IMR-90 (cell line): ENCODE measurements at regions not wholly inside any gene's neighbourhood (a gene's known extent, or its start where the extent isn't known, plus 50 kb on each side); places are given as distances from the start of the nearest gene placed in this dataset.

Experiments used
- ATAC-seq: fragments of 200-7000 bp; cut with Tn5 transposase; 2 replicates; pipeline ENCODE4 v1.9.1; 2020; ENCODE audit warnings: low read depth, mild to moderate bottlenecking, moderate library complexity
- BruUV-seq: library from RNA; stranded (reverse); fragments of 400-500 nt; replicated peaks from 2 replicates; lab custom pipeline; 2021; lab: Mats Ljungman, UMichigan
- CTCF ChIA-PET: fragments of 300-600 bp; formaldehyde crosslinking; extraction: SDS; loops from one replicate; lab custom pipeline; 2021; ENCODE audit warnings: antibody characterized with exemption; lab: Yijun Ruan, JAX
- POLR2A ChIA-PET: fragments of 300-600 bp; sonication (Branson Sonifier 250); formaldehyde crosslinking; loops from one replicate; lab custom pipeline; 2022; ENCODE audit warnings: antibody characterized with exemption; ENCODE audit not compliant: unreplicated experiment; lab: Charles Lee
- DNase-seq: peaks from one replicate; pipeline ENCODE4 v3.0.0; 2013
- H2AFZ ChIP-seq: replicated peaks from 2 replicates; pipeline ENCODE3; 2013; ENCODE audit warnings: low read length, mild to moderate bottlenecking; ENCODE audit not compliant: poor library complexity
- H2AK5ac ChIP-seq: 2 replicates; pipeline ENCODE4 v1.6.1; 2013; ENCODE audit warnings: low read depth, low read length, inconsistent platforms
- H2AK9ac ChIP-seq: replicated peaks from 2 replicates; pipeline ENCODE3; 2013; ENCODE audit warnings: mild to moderate bottlenecking, low read depth, low read length, moderate library complexity; ENCODE audit not compliant: poor library complexity
- H2BK120ac ChIP-seq: 2 replicates; pipeline ENCODE4 v1.6.1; 2013; ENCODE audit warnings: low read depth, low read length, inconsistent platforms
- H2BK15ac ChIP-seq: 3 replicates; pipeline ENCODE4 v1.6.1; 2013; ENCODE audit warnings: low read depth, low read length, inconsistent platforms
- H2BK20ac ChIP-seq: 2 replicates; pipeline ENCODE4 v1.6.1; 2013; ENCODE audit warnings: low read depth, mild to moderate bottlenecking, inconsistent platforms, low read length, moderate library complexity
- H2BK5ac ChIP-seq: 2 replicates; pipeline ENCODE4 v1.6.1; 2013; ENCODE audit warnings: mild to moderate bottlenecking, low read depth, low read length, inconsistent platforms; ENCODE audit not compliant: poor library complexity, severe bottlenecking
- H3K14ac ChIP-seq: replicated peaks from 2 replicates; pipeline ENCODE4 v1.6.1; 2013; ENCODE audit warnings: low read depth, low read length, inconsistent platforms
- H3K18ac ChIP-seq: 2 replicates; pipeline ENCODE4 v1.6.1; 2013; ENCODE audit warnings: low read depth, low read length, control low read depth
- H3K23ac ChIP-seq: 2 replicates; pipeline ENCODE4 v1.6.1; 2013; ENCODE audit warnings: low read depth, low read length, inconsistent platforms
- H3K27ac ChIP-seq: 2 replicates; pipeline ENCODE4 v1.5.1; 2013; ENCODE audit warnings: mild to moderate bottlenecking, control low read depth, low read length; ENCODE audit not compliant: insufficient read depth
- H3K27me3 ChIP-seq: 2 replicates; pipeline ENCODE4 v1.6.1; 2013; ENCODE audit warnings: low read length; ENCODE audit not compliant: control insufficient read depth, insufficient read depth
- H3K36me3 ChIP-seq: 2 replicates; pipeline ENCODE4 v1.6.1; 2013; ENCODE audit warnings: low read length, mixed read lengths; ENCODE audit not compliant: control insufficient read depth, insufficient read depth
- H3K4ac ChIP-seq: 2 replicates; pipeline ENCODE4 v1.6.1; 2013; ENCODE audit warnings: low read depth, low read length, inconsistent platforms
- H3K4me1 ChIP-seq: 2 replicates; pipeline ENCODE4 v1.6.1; 2013; ENCODE audit warnings: low read length, mixed read lengths; ENCODE audit not compliant: control insufficient read depth, insufficient read depth
- H3K4me2 ChIP-seq: 2 replicates; pipeline ENCODE4 v1.6.1; 2013; ENCODE audit warnings: low read depth, mild to moderate bottlenecking, control low read depth, low read length, moderate library complexity
- H3K4me3 ChIP-seq: 2 replicates; pipeline ENCODE4 v1.5.1; 2013; ENCODE audit warnings: low read depth, mild to moderate bottlenecking, control low read depth, low read length, moderate library complexity; ENCODE audit not compliant: insufficient read depth
- H3K56ac ChIP-seq: 2 replicates; pipeline ENCODE4 v1.6.1; 2013; ENCODE audit warnings: low read length, inconsistent platforms; ENCODE audit not compliant: insufficient read depth; ENCODE audit errors: extremely low read depth
- H3K79me1 ChIP-seq, 2 experiments: 2 replicates each; pipeline ENCODE4 v1.6.1; 2013; ENCODE audit warnings: low read length in 2 of 2, inconsistent platforms in 1 of 2, low read depth in 1 of 2
- H3K9ac ChIP-seq: 2 replicates; pipeline ENCODE4 v1.6.1; 2013; ENCODE audit warnings: low read depth, low read length, control low read depth
- H3K9me1 ChIP-seq: 2 replicates; pipeline ENCODE4 v1.6.1; 2013; ENCODE audit warnings: low read length, inconsistent platforms; ENCODE audit not compliant: insufficient read depth
- H3K9me3 ChIP-seq: 2 replicates; pipeline ENCODE4 v1.6.1; 2013; ENCODE audit warnings: low read length; ENCODE audit not compliant: control insufficient read depth, insufficient read depth
- H4K20me1 ChIP-seq: 2 replicates; pipeline ENCODE4 v1.6.1; 2013; ENCODE audit warnings: low read length, inconsistent platforms; ENCODE audit not compliant: insufficient read depth
- H4K5ac ChIP-seq: 2 replicates; pipeline ENCODE4 v1.6.1; 2013; ENCODE audit warnings: mild to moderate bottlenecking, low read depth, low read length, control low read depth
- H4K8ac ChIP-seq, 2 experiments: 2 replicates each; pipeline ENCODE4 v1.6.1; 2013; ENCODE audit warnings: low read depth in 2 of 2, low read length in 2 of 2, control low read depth in 1 of 2, inconsistent platforms in 1 of 2
- H4K91ac ChIP-seq: 2 replicates; pipeline ENCODE4 v1.6.1; 2013; ENCODE audit warnings: low read depth, low read length, inconsistent platforms; ENCODE audit not compliant: insufficient read depth
- CHD1 ChIP-seq: IDR thresholded peaks from 2 replicates; pipeline ENCODE4 v1.6.1; 2012; ENCODE audit warnings: low read depth, low read length, improper control_type of control experiment
- FOS ChIP-seq: fragments of 150-350 bp; IDR thresholded peaks from 2 replicates; pipeline ENCODE4 v1.6.1; 2016; ENCODE audit warnings: low read depth, low read length
- MAZ ChIP-seq: IDR thresholded peaks from 2 replicates; pipeline ENCODE4 v1.6.1; 2012; ENCODE audit warnings: low read depth, mild to moderate bottlenecking, low read length, improper control_type of control experiment, moderate library complexity, borderline replicate concordance
- MXI1 ChIP-seq: IDR thresholded peaks from 2 replicates; pipeline ENCODE4 v1.6.1; 2012; ENCODE audit warnings: low read depth, mild to moderate bottlenecking, low read length, moderate library complexity, borderline replicate concordance
- RAD21 ChIP-seq: IDR thresholded peaks from 2 replicates; pipeline ENCODE4 v1.6.1; 2012; ENCODE audit warnings: low read length, improper control_type of control experiment
- RFX5 ChIP-seq: IDR thresholded peaks from 2 replicates; pipeline ENCODE4 v1.8.0; 2012; ENCODE audit warnings: low read depth, mild to moderate bottlenecking, low read length, moderate library complexity
- SMC3 ChIP-seq: fragments of 150-350 bp; IDR thresholded peaks from 2 replicates; pipeline ENCODE4 v1.6.1; 2016; ENCODE audit warnings: low read depth, mild to moderate bottlenecking, antibody characterized with exemption, low read length, moderate library complexity
- WGBS, 2 experiments: methylation state at CpG; one replicate each; pipeline versions ENCODE4 v1.1.5 to v1.1.7; 2013; ENCODE audit warnings: missing lambda C conversion rate in 2 of 2; ENCODE audit not compliant: insufficient read length in 1 of 2; ENCODE audit errors: extremely low coverage in 2 of 2; 5-methylcytosine and 5-hydroxymethylcytosine counted together
- dilution Hi-C: fragments of 300-500 bp; cut with HindIII; formaldehyde crosslinking; loops from one replicate; pipeline ENCODE4 v1.14.3; 2018; ENCODE audit warnings: low sequenced_read_pairs; ENCODE audit not compliant: unreplicated experiment
- in situ Hi-C: fragments of 300-500 bp; cut with MboI; formaldehyde crosslinking; loops from 3 replicates; pipeline ENCODE4 v1.14.3; 2019; ENCODE audit warnings: low sequenced_read_pairs, inconsistent platforms, mixed read lengths
- intact Hi-C: fragments of 100-400 bp; cut with micrococcal nuclease; formaldehyde crosslinking; loops from 2 replicates; pipeline ENCODE4 v1.10.0; 2022

DNA sequence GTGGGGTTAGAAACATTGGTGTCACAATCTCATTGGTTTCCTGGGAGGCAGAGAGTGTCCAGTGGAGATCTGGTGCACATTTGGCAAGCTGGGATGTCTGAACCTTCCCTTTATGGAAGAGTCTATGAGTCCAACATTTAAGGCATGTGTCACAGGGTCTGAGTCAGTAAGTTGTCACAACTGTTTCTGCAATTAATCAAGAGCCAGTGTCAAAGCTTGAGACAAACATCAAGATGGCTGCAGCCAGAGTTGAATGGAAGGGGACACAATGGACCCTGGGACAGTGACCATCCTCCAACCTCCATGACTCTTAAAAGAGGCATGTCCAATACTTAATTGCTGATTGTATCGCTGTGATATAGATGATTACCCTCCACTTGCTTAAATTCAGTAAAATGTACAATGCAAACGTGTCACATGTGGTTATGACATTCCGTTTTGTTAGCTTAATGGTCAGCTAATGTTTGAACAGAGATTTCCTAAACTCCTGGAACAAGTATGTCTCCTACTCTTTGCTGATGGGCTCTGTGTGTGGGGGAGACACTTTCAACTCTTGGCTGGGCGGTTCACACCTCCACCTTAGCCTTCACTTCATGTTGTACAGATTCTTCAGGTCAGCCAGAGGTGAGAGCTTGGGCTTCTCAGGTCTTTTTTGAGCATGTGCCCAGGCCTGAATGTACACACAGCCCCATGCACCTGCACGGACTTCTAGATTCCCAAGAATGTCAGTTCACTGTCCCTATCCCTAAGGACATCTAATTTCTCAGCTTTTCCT, 79.9 kb upstream of the PRR23E start:
- no peaks in the 10 kb centered on the region for H3K4me1 ChIP-seq
- H4K5ac ChIP-seq = no peak overlapping the region
- H3K9me1 ChIP-seq = no peaks in the 10 kb centered on the region
- DNase-seq = no peak
- CTCF ChIA-PET = interaction anchor here (1.0 kb wide), 1 partner anchor 18 kb away, joined by 3 read pairs; no protein-coding TSS in a partner anchor
- no peak overlapping the region for H2AK5ac ChIP-seq
- no peak overlapping the region for H2BK5ac ChIP-seq
- no peaks in the 10 kb centered on the region for H4K20me1 ChIP-seq
- no peak overlapping the region for H2BK15ac ChIP-seq
- H2AFZ ChIP-seq = no peak overlapping the region
- no peaks in the 10 kb centered on the region for H3K36me3 ChIP-seq
- no peak overlapping the region for H3K4me2 ChIP-seq
- no peak overlapping the region for H3K4ac ChIP-seq
- H3K27me3 ChIP-seq = peaks cover under 1% of the 10 kb centered on the region
- intact Hi-C loops (no loop called here), dilution Hi-C loops (no loop called here), in situ Hi-C loops (no loop called here)
- no peak overlapping the region for H4K91ac ChIP-seq
- no peak overlapping the region for H3K9ac ChIP-seq
- no peak overlapping the region for H2BK120ac ChIP-seq
- no peak overlapping the region for H2AK9ac ChIP-seq
- H3K27ac ChIP-seq = no peak overlapping the region
- no peak overlapping the region for H3K18ac ChIP-seq
- POLR2A ChIA-PET = no interaction called here
- H3K79me1 ChIP-seq = no peaks in the 10 kb centered on the region
- no peak overlapping the region for H3K56ac ChIP-seq
- TF ChIP-seq FOS = no peak
- TF ChIP-seq RFX5 = no peak
- TF ChIP-seq SMC3 = no peak
- no peak for TF ChIP-seq MXI1
- no peak for TF ChIP-seq RAD21
- TF ChIP-seq MAZ = no peak
- no peak for TF ChIP-seq CHD1
- no peak for ATAC-seq
- no peak overlapping the region for H4K8ac ChIP-seq
- WGBS, 2 experiments = no CpG with 5 or more reads among the region's 5 CpGs
- no TSS peak for BruUV-seq
- no peak overlapping the region for H2BK20ac ChIP-seq
- peaks cover 5% of the 10 kb centered on the region for H3K9me3 ChIP-seq
- no peak overlapping the region for H3K23ac ChIP-seq
- H3K4me3 ChIP-seq = no peak overlapping the region
- no peak overlapping the region for H3K14ac ChIP-seq
